ENCODE measurements at regions not wholly inside any gene's neighbourhood (a gene's known extent, or its start where the extent isn't known, plus 50 kb on each side); places are given as distances from the start of the nearest gene placed in this dataset.

DNA sequence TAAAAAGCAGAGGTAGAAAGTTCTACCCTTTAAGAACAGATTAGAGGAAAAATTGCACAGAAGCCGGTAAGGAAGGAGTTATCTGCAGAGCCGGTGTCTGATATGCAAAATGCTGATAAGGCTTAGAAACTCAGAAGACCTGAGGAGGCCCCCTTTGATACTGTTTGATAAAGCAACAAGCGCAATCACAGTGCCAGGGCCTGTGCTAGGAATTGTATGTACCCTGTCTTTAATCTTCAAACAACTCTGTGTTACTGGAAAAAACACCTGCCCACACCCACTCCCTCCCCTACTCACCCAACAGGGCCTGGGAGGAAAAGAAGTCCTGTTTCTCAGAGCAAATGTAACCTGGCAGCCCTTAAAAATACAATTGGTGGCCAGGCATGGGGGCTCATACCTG is 112.7 kb upstream of the FUT8 start:
- Histone ChIP-seq H3K36me3 (replicated peaks in 1 of 2; ENCODE audit: control insufficient read depth in 1 of 2, insufficient read depth in 2 of 2, low read length in 1 of 2) (no peaks in the 10 kb centered on the region), H3K4me1 (ENCODE audit: control insufficient read depth in 1 of 2, insufficient read depth in 2 of 2, low read depth in 1 of 2, low read length in 1 of 2) (no peaks in the 10 kb centered on the region), H3K9me2 (no peaks in the 10 kb centered on the region), H4K20me1 (ENCODE audit: insufficient read depth) (no peaks in the 10 kb centered on the region), H3K9ac (no peak overlapping the region), H3K4me2 (no peak overlapping the region), H2AFZ (ENCODE audit: low read depth) (no peak overlapping the region), H3K27me3 (ENCODE audit: insufficient read depth) (no peaks in the 10 kb centered on the region), H3K9me3 (no peaks in the 10 kb centered on the region), H3K27ac (ENCODE audit: low read depth in 2 of 2, low read length in 1 of 2) (no peak overlapping the region), H3K4me3 (ENCODE audit: low read depth in 2 of 2, low read length in 1 of 2) (no peak overlapping the region), H3F3A (replicated peaks; ENCODE audit: insufficient read depth) (no peaks in the 10 kb centered on the region), H3K79me2 (ENCODE audit: insufficient read depth) (no peaks in the 10 kb centered on the region)
- POLR2A ChIA-PET: no interaction called here
- no peak for TF ChIP-seq RAD21 (IDR thresholded peaks at IDR 0.05; ENCODE audit: low read length)
- no peak for TF ChIP-seq YY1 (IDR thresholded peaks at IDR 0.05; ENCODE audit: low read depth)
- no peak for TF ChIP-seq EP300 (IDR thresholded peaks at IDR 0.05; ENCODE audit: borderline replicate concordance in 1 of 2, low read depth in 1 of 2, low read length in 1 of 2)
- TF ChIP-seq, protein P1, sequence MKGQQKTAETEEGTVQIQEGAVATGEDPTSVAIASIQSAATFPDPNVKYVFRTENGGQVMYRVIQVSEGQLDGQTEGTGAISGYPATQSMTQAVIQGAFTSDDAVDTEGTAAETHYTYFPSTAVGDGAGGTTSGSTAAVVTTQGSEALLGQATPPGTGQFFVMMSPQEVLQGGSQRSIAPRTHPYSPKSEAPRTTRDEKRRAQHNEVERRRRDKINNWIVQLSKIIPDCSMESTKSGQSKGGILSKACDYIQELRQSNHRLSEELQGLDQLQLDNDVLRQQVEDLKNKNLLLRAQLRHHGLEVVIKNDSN (IDR thresholded peaks at IDR 0.05; ENCODE audit: borderline replicate concordance, low read depth): no peak
- no peak for TF ChIP-seq MXI1 (IDR thresholded peaks at IDR 0.05; ENCODE audit: low read depth, low read length)
- TF ChIP-seq FOXJ3 (CRISPR knock-in tag; IDR thresholded peaks at IDR 0.05): no peak
- no peak for TF ChIP-seq PBX3 (IDR thresholded peaks at IDR 0.05)
- no peak for TF ChIP-seq CHD2 (IDR thresholded peaks at IDR 0.05; ENCODE audit: low read length, partially characterized antibody)
- TF ChIP-seq POLR2AphosphoS5 (IDR thresholded peaks at IDR 0.05; ENCODE audit: low read depth, low read length): no peak
- TF ChIP-seq SMC3 (IDR thresholded peaks at IDR 0.05; ENCODE audit: low read depth, low read length): no peak
- no peak for TF ChIP-seq USF2 (IDR thresholded peaks at IDR 0.05; ENCODE audit: borderline replicate concordance, low read depth, low read length)
- TF ChIP-seq FOSL2 (IDR thresholded peaks at IDR 0.05; ENCODE audit: borderline replicate concordance, low read depth): no peak
- no peak for TF ChIP-seq NFIC (IDR thresholded peaks at IDR 0.05; ENCODE audit: borderline replicate concordance)
- TF ChIP-seq, protein P2, sequence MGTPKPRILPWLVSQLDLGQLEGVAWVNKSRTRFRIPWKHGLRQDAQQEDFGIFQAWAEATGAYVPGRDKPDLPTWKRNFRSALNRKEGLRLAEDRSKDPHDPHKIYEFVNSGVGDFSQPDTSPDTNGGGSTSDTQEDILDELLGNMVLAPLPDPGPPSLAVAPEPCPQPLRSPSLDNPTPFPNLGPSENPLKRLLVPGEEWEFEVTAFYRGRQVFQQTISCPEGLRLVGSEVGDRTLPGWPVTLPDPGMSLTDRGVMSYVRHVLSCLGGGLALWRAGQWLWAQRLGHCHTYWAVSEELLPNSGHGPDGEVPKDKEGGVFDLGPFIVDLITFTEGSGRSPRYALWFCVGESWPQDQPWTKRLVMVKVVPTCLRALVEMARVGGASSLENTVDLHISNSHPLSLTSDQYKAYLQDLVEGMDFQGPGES (IDR thresholded peaks at IDR 0.05; ENCODE audit: low read depth, low read length): no peak
- TF ChIP-seq GABPA (IDR thresholded peaks at IDR 0.05; ENCODE audit: low read depth): no peak
- TF ChIP-seq CTCF (IDR thresholded peaks at IDR 0.05): no peak
- TF ChIP-seq ZBTB33 (IDR thresholded peaks at IDR 0.05; ENCODE audit: borderline replicate concordance, low read depth): no peak
- CTCF ChIA-PET: no interaction called here
- DNase-seq: no peak
- WGBS (ENCODE audit: low lambda C conversion rate): 88% methylated on average over 3 of the region's 3 CpGs

Data from SK-N-SH (cell line).